Stomach (tissue), 4 donors: ENCODE measurements at regions not wholly inside any gene's neighbourhood (a gene's known extent, or its start where the extent isn't known, plus 50 kb on each side); places are given as distances from the start of the nearest gene placed in this dataset.

Source experiments
- CTCF ChIP-seq, 7 experiments: fragments of 450-650 bp in 4 of 7; fragments of 200-600 bp in 3 of 7; sonication (generic) in 3 of 7; IDR thresholded peaks; one replicate each; pipeline ENCODE4 v1.5.1; 2016 to 2019; ENCODE audit warnings: antibody characterized with exemption in 7 of 7, control low read depth in 2 of 7, mild to moderate bottlenecking in 1 of 7
- POLR2A ChIP-seq, 4 donors: fragments of 450-650 bp; IDR thresholded peaks; one replicate each; pipeline ENCODE4 v1.6.1; 2016; ENCODE audit warnings: antibody characterized with exemption in 4 of 4, control low read depth in 2 of 4, mild to moderate bottlenecking in 1 of 4, moderate library complexity in 1 of 4
- POLR2AphosphoS5 ChIP-seq, 3 donors: sonication (generic); formaldehyde crosslinking; IDR thresholded peaks; one replicate each; pipeline ENCODE4 v1.6.1; 2016; ENCODE audit warnings: antibody characterized with exemption in 3 of 3

DNA sequence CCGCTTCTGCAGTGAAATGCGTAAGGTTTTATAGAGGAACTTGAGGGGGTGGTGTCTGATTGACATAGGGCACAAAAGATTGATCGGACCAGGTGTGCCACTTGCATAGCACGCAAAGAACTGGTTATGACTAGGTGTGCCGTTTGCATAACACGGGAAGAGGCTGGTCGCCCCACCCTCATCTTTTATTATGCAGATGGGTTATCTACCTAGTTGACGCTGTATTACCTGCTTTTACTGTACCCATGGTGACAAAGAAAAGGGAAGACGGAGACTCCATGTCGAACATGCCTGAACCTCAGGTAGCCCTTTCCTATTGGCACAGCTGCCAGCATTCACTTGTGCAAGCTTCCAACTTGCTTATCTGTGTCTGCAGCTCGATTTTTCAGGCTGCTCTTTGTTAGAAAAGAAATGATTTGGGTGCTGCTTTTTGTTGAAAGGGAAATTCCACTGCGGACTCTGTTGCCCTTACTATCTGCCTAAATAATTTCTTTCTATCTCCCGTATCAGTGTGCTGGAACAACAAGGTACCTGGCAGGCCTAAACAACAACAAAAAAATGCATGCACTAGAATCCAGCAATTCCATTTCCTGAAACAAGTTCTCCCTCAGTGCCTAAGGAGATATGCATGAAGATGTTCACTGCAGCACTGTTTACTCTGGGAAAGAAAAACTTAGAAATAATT lies 194.4 kb upstream of the KAZN start:
- TF ChIP-seq POLR2A (IDR thresholded peaks at IDR 0.05), result no peak
- TF ChIP-seq CTCF (IDR thresholded peaks at IDR 0.05), result no peak
- TF ChIP-seq POLR2AphosphoS5 (IDR thresholded peaks at IDR 0.05), result no peak
